HepG2 (cell line): ENCODE measurements at regions not wholly inside any gene's neighbourhood (a gene's known extent, or its start where the extent isn't known, plus 50 kb on each side); places are given as distances from the start of the nearest gene placed in this dataset.
A peak's percentile ranks its signal among the peaks of the same experiment; 100 is the strongest.

ENCODE experiments used
- CREBL2 ChIP-seq: sonication (generic); formaldehyde crosslinking; IDR thresholded peaks from 2 replicates; pipeline ENCODE4 v1.8.1; 2023; ENCODE audit warnings: missing genetic modification reagents, mild to moderate bottlenecking, borderline replicate concordance
- DNMT1 ChIP-seq: sonication (generic); formaldehyde crosslinking; IDR thresholded peaks from 2 replicates; pipeline ENCODE4 v1.5.1; 2020; ENCODE audit warnings: mild to moderate bottlenecking, missing genetic modification reagents
- GFI1 ChIP-seq: sonication (generic); formaldehyde crosslinking; IDR thresholded peaks from 2 replicates; pipeline ENCODE4 v1.5.0; 2020; ENCODE audit warnings: missing genetic modification reagents, mild to moderate bottlenecking, borderline replicate concordance
- JUND ChIP-seq: sonication (generic); formaldehyde crosslinking; IDR thresholded peaks from 2 replicates; pipeline ENCODE4 v1.8.0; 2022; ENCODE audit warnings: mild to moderate bottlenecking, missing genetic modification reagents
- NR2F2 ChIP-seq: IDR thresholded peaks from 2 replicates; pipeline ENCODE4 v1.6.1; 2012; ENCODE audit warnings: low read depth, inconsistent platforms, borderline replicate concordance
- PAXIP1 ChIP-seq: sonication (generic); formaldehyde crosslinking; conservative IDR thresholded peaks from 2 replicates; pipeline ENCODE4 v1.4.0; 2020; ENCODE audit warnings: mild to moderate bottlenecking, missing genetic modification reagents, moderate library complexity
- SAP130 ChIP-seq: IDR thresholded peaks from 2 replicates; pipeline ENCODE4 v1.6.1; 2016; ENCODE audit warnings: low read depth
- SNAPC5 ChIP-seq: sonication (generic); formaldehyde crosslinking; IDR thresholded peaks from 2 replicates; pipeline ENCODE4 v1.8.1; 2023; ENCODE audit warnings: mild to moderate bottlenecking, missing genetic modification reagents, borderline replicate concordance
- TOE1 ChIP-seq: sonication (generic); formaldehyde crosslinking; IDR thresholded peaks from 2 replicates; pipeline ENCODE4 v1.4.0; 2020; ENCODE audit warnings: mild to moderate bottlenecking, missing genetic modification reagents
- ZNF546 ChIP-seq: sonication (generic); formaldehyde crosslinking; conservative IDR thresholded peaks from 2 replicates; pipeline ENCODE4 v1.8.1; 2023; ENCODE audit warnings: mild to moderate bottlenecking, missing genetic modification reagents
- TF ChIP-seq, protein P1 (sequence below): sonication (generic); formaldehyde crosslinking; IDR thresholded peaks from 2 replicates; pipeline ENCODE4 v1.8.0; 2022; ENCODE audit warnings: mild to moderate bottlenecking, missing genetic modification reagents, moderate library complexity
- TF ChIP-seq, protein P2 (sequence below): sonication (generic); formaldehyde crosslinking; IDR thresholded peaks from 2 replicates; pipeline ENCODE4 v1.4.0; 2020; ENCODE audit warnings: missing genetic modification reagents, borderline replicate concordance
- TF ChIP-seq, protein P3 (sequence below): sonication (generic); formaldehyde crosslinking; IDR thresholded peaks from 2 replicates; pipeline ENCODE4 v1.4.0; 2020; ENCODE audit warnings: missing genetic modification reagents; ENCODE audit errors: not compliant biosample characterization

DNA sequence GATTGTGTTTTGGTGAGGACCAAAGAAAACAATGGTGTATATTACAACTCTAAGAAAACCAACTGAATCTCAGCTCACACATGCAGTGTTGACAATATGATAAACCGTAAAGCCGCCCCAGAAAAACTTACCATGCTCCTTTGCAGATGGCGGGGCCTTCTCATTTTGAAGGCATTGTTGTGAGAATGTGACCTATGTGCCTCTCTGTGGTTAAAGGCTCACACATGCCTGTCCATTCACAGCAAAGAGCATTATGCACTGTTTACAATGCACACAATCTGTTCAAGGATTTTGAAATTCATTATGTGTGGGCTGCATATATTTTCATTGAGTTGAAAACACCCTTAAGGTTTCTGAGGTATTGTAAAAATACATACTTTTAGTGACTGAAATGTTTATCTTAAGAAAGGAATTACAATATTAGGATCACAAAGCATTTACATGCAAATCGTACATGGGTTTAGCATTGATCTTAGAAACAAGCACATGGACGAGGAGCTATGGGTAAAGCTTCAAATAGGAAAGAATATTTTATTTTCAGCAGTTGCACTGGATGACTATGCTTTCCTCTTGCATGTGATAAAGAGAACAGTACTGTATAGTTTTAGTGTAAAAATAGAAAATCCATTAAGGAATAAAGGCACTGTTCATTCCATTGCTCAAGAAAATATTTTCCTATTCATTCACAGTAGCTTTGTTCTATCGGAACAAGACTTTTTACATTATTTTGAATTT is 334.3 kb downstream of the ARL4A start (continued):
- TF ChIP-seq SAP130 (CRISPR knock-in tag) (0 out of 2 replicates have a peak, but pooled peaks have one; percentile 25), NR2F2 (peak; percentile 54; the same call in 1 of the 2 replicates), GFI1 (CRISPR knock-in tag) (peak; percentile 61; the same call in 1 of the 2 replicates), CREBL2 (no peak), JUND (CRISPR knock-in tag) (no peak), DNMT1 (CRISPR knock-in tag) (no peak), SNAPC5 (CRISPR knock-in tag) (no peak), TOE1 (CRISPR knock-in tag) (no peak), PAXIP1 (CRISPR knock-in tag) (peak; percentile 40; the same call in 1 of the 2 replicates), ZNF546 (CRISPR knock-in tag) (no peak)
- TF ChIP-seq, protein P1, sequence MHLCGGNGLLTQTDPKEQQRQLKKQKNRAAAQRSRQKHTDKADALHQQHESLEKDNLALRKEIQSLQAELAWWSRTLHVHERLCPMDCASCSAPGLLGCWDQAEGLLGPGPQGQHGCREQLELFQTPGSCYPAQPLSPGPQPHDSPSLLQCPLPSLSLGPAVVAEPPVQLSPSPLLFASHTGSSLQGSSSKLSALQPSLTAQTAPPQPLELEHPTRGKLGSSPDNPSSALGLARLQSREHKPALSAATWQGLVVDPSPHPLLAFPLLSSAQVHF: no peak
- TF ChIP-seq, protein P2, sequence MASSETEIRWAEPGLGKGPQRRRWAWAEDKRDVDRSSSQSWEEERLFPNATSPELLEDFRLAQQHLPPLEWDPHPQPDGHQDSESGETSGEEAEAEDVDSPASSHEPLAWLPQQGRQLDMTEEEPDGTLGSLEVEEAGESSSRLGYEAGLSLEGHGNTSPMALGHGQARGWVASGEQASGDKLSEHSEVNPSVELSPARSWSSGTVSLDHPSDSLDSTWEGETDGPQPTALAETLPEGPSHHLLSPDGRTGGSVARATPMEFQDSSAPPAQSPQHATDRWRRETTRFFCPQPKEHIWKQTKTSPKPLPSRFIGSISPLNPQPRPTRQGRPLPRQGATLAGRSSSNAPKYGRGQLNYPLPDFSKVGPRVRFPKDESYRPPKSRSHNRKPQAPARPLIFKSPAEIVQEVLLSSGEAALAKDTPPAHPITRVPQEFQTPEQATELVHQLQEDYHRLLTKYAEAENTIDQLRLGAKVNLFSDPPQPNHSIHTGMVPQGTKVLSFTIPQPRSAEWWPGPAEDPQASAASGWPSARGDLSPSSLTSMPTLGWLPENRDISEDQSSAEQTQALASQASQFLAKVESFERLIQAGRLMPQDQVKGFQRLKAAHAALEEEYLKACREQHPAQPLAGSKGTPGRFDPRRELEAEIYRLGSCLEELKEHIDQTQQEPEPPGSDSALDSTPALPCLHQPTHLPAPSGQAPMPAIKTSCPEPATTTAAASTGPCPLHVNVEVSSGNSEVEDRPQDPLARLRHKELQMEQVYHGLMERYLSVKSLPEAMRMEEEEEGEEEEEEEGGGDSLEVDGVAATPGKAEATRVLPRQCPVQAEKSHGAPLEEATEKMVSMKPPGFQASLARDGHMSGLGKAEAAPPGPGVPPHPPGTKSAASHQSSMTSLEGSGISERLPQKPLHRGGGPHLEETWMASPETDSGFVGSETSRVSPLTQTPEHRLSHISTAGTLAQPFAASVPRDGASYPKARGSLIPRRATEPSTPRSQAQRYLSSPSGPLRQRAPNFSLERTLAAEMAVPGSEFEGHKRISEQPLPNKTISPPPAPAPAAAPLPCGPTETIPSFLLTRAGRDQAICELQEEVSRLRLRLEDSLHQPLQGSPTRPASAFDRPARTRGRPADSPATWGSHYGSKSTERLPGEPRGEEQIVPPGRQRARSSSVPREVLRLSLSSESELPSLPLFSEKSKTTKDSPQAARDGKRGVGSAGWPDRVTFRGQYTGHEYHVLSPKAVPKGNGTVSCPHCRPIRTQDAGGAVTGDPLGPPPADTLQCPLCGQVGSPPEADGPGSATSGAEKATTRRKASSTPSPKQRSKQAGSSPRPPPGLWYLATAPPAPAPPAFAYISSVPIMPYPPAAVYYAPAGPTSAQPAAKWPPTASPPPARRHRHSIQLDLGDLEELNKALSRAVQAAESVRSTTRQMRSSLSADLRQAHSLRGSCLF: no peak
- TF ChIP-seq, protein P3, sequence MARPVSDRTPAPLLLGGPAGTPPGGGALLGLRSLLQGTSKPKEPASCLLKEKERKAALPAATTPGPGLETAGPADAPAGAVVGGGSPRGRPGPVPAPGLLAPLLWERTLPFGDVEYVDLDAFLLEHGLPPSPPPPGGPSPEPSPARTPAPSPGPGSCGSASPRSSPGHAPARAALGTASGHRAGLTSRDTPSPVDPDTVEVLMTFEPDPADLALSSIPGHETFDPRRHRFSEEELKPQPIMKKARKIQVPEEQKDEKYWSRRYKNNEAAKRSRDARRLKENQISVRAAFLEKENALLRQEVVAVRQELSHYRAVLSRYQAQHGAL (CRISPR knock-in tag): no peak
